GM12872 (cell line): ENCODE measurements at regions not wholly inside any gene's neighbourhood (a gene's known extent, or its start where the extent isn't known, plus 50 kb on each side); places are given as distances from the start of the nearest gene placed in this dataset.

ENCODE experiments used
- TF ChIP-seq, protein P1 (sequence below): IDR thresholded peaks from 3 replicates; pipeline ENCODE4 v1.5.1; 2011; ENCODE audit warnings: low read depth, mild to moderate bottlenecking, low read length, moderate library complexity; ENCODE audit not compliant: insufficient read depth

DNA sequence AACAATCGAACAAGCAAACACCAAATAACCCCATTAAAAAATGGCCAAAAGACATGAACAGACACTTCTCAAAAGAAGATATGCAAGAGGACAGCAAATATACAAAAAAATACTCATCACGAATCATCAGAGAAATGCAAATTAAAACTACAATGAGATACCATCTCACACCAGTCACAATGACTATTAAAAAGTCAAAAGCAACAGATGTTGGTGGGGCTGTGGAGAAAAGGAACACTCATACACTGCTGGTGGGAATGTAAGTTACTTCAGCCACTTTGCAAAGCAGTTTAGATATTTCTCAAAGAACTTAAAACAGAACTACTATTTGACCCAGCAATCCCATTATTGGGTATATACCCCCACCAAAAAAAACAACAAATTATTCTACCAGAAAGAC lies 51.3 kb upstream of the FLI1 start:
- TF ChIP-seq, protein P1, sequence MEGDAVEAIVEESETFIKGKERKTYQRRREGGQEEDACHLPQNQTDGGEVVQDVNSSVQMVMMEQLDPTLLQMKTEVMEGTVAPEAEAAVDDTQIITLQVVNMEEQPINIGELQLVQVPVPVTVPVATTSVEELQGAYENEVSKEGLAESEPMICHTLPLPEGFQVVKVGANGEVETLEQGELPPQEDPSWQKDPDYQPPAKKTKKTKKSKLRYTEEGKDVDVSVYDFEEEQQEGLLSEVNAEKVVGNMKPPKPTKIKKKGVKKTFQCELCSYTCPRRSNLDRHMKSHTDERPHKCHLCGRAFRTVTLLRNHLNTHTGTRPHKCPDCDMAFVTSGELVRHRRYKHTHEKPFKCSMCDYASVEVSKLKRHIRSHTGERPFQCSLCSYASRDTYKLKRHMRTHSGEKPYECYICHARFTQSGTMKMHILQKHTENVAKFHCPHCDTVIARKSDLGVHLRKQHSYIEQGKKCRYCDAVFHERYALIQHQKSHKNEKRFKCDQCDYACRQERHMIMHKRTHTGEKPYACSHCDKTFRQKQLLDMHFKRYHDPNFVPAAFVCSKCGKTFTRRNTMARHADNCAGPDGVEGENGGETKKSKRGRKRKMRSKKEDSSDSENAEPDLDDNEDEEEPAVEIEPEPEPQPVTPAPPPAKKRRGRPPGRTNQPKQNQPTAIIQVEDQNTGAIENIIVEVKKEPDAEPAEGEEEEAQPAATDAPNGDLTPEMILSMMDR: no peak

DNA sequence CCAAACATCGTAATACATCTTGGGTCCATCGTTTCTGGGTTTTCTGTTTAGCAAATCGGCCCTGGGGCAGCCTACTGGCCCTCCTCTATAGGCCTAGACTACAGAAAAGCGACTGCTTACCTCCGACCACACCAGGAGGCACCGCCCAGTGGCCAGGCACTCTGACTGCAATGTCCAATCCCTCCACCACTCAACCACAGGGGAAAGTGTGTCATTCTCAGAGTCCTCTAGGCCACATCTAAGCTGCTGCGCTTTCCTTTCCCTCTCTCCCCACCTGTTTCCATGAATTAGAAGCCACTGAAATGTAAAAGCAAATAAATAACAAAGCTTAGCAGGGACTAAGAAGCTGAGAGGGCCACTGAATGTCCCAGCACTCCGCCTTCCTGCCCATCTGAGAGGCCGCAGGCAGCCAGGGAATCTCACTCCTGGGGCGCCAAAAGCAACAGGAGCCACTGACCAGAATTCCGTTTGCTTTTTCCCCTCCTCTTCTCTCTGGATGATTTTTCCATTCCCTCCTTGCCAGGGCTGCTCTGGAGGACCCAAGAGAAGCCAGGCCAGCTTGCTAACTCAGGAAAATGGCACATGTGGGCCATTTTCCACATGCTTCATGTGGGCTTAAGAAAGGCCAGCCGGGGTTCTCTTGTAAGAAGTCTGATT lies 50.1 kb upstream of the FLI1 start:
- TF ChIP-seq, protein P1: peak; percentile 29; the same call in 1 of the 3 replicates
